ENCODE measurements at regions not wholly inside any gene's neighbourhood (a gene's known extent, or its start where the extent isn't known, plus 50 kb on each side); places are given as distances from the start of the nearest gene placed in this dataset.
"Not testable (repeated sequence)": the region's sequence is repeated elsewhere in the genome, so short reads cannot be mapped to it uniquely, and the experiment has no call there.

DNA sequence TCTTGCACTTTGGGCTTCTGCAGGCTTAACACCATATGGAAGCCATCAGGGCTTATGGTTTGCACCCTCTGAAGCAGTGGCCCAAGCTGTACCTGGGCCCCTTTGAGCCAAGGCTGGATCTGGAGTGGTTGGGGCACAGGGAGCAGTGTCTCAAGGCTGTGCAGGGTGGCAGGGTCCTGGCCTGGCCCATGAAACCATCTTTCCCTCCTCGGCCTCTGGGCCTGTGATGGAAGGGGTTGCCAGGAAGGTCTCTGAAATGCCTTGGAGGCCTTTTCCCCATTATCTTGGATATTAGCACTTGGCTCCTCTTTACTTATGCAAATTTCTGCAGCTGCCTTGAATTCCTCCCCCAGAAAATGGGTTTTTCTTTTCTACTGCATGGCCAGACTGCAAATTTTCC, 134.7 kb upstream of the USP9X start:
- no peak for DNase-seq (ENCODE audit: low spot score)

DNA sequence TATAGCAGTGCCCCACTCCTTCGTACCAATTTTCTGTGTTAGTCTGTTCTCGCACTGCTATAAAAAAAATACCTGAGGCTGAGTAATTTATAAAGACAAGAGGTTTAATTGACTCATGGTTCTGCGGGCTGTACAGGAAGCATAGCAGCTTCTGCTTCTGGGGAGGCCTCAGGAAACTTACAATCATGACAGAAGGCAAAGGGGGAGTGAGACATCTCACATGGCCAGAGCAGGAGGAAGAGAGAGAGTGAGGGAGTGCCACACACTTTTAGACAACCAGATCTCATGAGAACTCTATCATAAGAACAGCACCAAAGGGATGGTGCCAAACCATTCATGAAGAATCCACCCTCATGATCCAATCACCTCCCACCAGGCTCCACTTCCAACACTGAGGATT, 133.8 kb upstream of the USP9X start:
- DNase-seq (ENCODE audit: low spot score): not testable (repeated sequence)

DNA sequence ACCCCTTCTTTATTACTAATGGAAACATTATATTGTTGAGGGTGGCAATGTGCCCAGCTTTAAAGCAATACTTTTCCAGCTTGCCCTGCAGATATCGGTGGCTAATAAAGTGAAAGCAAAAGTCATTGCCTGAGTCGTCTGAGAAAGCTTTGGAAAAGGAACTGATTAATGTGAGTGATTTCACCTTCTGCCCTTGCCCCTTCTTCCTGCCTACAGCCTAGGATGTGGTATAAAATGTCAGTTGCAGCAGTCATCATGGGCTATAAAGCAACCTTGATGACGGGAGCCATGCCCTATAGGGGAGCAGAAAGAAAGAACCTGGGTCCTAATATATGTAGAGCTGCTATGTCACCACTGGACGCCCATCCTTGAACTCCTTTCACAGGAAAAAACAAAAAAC, 132.4 kb upstream of the USP9X start:
- no peak for DNase-seq (ENCODE audit: low spot score)

DNA sequence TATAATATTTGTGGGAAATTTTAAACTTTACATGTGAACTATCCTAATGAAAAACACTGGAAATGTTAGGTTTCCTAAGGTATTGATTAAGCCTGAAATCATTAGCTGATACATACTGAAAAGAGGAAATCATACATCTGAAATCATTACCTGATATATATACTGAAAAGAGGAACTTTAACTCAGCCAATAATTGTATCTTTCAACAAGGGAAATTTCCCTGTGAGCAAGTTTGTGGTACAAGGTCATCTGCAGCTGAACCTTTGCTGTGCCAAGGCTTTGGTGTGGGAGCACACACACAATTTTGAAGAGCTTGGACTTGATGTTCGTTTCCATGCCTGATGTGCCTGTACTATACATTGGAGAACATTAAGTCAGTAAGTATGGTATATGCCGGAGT, 131.9 kb upstream of the USP9X start:
- no peak for DNase-seq (ENCODE audit: low spot score)

DNA sequence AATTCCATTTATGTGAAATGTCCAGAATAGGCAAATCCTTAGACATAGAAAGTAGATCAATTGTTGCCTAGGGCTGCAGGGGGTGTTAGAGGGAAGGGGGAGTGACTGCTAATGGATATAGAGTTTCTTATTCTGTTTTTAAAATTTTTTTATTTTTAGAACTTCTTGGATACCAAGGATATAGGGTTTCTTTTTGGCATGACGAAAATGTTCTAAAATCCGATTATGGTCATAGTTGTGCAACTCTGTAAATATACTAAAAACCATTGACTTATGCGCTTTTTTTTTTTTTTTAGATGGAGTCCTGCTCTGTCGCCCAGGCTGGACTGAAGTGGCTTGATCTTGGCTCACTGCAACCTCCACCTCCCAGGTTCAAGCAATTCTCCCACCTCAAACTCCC, 125.2 kb upstream of the USP9X start:
- DNase-seq (ENCODE audit: low spot score): no peak

DNA sequence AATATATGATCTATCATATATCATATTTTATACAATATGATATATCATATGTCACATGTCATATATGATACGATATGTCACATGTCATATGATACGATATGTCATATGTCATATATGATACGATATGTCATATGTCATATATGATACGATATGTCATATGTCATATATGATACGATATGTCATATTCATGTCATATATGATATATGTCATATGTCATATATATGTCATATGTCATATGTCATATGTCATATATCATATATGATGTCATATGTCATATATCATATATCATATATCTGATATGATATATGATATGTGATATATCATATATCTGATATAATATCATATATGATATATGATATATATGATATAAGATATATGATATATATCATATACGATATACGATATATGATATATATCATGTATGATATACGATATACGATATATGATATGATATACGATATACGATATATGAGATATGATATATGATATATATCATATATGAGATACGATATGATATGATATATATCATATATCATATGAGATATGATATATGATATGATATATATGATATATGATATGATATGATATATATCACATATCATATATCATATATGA, 122.3 kb upstream of the USP9X start:
- DNase-seq (ENCODE audit: low spot score): no peak

DNA sequence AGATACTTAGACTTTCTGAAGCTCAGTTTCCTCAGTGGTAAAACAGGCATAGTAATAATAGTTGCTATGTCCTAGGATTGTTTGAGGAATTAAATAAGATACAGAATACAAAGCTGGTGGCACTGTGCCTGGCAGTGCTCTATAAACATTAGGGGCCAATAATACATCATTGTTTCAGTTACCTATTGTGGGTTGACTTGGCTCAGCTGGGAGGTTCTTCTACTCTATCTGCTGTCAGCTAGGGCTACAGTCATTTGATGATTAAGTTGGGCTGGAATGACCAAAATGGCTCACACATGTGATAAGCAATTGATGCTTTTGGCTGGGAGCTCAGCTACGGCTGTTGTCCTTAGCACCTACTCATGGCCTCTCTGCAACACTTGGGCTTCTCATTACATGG, 121.2 kb upstream of the USP9X start:
- DNase-seq (ENCODE audit: low spot score): no peak

DNA sequence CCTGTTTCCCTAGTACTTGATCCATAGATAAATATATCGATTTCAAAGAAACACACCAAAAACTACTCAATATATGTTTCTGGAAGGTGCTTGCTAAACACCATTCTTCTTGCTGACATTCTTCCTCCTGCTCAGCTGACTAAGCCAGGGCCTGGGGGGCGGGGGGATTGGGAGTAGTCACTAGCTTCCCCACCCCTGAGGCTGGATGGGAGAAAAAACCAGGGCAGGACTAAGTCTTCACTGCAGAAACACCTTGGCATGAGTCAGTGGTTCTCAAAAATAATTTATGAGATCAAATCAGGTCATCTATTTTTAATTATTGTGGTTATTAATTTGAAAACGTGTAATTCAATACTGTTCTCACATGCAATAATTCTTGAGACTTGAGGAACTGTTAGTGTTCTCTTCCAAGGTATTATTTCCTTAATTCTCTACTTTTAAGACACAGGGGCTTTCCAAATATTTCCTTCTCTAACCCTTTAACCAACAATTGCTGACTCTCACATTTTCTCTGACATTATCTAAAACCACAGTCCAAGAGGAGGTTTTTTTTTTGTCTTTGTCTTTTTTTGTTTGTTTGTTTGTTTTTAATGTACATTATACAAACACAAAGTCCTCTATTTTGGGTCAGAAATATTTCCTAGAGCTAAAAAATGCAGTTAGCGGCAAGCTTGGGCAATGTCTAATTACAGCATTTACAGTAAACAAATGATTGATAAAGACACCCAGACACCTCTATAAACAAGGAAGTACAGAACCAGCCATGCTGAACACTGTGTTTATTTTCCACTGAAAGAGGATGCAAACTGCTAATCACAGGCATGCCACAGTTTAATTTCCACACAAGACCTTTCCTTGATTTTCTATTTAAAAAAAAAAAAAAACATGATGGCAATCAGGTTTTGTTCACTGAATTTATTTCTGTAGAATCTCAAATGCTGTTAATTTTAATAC, 120.3 kb upstream of the USP9X start:
- no peak for DNase-seq (ENCODE audit: low spot score)

DNA sequence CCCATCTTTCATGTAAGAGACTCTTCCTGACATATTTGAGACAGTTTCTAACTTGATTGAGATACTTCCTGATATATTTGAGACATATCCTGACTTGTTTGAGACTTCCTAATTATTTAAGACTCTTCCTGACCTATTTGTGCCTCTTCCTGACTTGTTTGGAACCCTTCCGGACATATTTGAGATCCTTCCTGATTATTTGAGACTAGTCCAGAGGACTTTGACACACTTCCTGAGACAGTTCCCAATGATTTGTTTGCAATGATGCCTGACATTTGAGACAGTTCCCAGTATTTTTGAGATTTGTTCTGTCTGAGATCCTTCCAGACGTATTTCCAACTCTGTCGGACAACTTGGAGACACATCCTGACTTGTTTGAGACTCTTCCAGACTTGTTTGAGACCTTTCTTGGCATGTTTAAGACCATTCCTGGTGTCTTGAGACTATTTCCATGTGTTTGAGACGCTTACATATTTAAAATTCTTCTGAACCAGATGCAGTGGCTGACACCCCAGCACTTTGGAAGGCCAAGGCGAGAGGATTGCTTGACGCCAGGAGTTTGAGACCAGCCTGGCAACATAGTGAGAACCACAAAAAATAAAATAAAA, 118.9 kb upstream of the USP9X start:
- DNase-seq (ENCODE audit: low spot score): no peak

DNA sequence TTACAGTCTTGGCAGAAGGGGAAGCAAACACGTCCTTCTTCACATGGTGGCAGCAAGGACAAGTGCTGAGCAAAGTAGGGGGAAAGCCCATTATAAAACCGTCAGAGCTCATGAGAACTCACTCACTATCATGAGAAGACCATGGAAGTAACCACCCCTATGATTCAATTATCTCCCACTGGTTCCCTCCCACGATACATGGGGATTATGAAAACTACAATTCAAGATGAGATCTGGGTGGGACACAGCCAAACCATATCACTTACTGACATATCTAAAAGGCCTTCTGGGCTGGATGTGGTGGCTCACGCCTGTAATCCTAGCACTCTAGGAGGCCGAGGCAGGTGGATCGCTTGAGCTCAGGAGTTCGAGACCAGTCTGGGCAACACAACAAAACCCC, 117.1 kb upstream of the USP9X start:
- no peak for DNase-seq (ENCODE audit: low spot score)

DNA sequence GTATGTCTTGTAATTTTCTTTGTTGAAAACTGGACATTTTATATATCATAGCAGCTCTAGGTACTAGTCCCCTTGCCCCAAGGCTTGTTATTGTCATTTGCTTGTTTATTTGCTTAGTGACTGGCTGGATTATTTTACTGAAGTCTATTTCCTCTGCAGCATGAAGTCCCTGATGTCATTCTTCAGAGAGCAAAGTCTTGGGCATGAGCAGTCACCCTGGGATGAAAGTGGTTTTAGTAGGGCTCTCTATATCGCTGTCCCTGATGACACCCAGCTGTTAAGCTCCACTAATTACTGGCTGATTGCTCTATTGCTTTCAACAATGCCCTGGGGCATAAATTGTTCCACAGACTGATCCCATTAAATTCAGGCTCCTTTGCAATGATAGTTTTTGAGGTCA, 113.5 kb upstream of the USP9X start:
- DNase-seq (ENCODE audit: low spot score): no peak

DNA sequence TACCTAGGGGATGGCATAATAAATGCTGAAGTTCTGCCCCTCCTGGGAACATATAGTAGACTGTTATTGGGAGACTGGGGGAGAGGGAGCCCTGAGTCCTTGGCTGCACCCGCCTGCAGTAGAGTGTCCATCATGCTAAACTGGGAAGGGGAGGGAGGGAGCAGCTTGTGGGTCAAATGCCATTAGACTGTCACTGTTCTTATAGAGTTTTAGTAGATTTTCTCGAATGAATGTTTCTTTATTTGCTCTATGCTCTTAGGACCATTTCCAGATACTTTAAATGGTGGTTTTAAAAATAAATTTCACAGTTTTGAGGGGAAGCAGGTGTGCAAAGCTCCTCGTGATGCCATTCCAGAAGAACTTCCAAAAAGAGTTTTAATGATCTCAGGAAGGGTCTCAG, 111.6 kb upstream of the USP9X start:
- no peak for DNase-seq (ENCODE audit: low spot score)

DNA sequence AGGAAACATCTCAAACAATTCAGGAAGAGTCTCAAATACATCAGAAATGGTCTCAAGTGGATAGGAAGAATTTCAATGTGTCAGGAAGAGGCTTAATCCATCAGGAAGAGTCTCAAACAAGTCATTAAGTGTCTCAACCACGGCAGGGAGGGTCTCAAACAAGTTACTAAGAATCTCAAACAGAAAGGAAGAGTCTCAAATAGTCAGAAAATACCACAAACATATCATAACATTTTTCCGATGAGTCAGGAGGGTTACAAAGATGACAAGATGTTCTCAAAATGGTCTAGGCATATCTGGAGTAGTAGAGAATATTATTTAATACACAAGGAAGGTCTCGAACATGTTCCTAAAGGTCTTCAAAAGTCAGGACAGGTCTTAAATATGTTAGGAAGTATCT, 109.3 kb upstream of the USP9X start:
- DNase-seq (ENCODE audit: low spot score): no peak

DNA sequence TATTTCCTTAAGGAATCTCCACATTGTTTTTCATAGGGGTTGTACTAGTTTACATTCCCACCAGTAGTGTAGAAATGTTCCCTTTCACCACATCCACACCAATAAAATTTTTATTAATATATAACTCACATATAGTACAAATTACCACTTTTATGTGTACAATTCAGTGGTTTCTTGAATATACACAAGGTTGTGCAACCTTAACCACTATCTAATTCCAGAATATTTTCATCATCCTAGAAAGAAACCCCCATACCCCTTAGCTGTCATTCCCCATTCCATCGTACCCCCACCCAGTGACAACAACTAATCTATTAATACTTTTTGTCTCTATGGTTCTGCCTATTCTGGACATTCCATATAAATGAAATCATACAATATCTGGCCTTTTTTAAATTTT, 108.3 kb upstream of the USP9X start:
- no peak for DNase-seq (ENCODE audit: low spot score)

DNA sequence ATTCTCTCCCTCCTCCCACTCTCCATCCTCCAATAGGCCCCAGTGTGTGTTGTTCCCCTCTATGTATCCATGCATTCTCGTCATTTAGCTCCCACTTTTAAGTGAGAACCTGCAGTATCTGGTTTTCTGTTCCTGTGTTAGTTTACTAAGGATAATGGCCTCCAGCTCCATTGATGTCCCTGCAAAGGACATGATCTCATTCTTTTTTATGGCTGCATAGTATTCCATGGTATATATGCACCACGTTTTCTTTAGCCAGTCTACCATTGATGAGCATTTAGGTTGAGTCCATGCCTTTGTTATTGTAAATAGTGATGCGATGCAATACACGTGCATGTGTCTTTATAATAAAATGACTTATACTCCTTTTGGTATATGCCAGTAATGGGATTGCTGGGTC, 100.3 kb upstream of the USP9X start:
- no peak for DNase-seq (ENCODE audit: low spot score)

DNA sequence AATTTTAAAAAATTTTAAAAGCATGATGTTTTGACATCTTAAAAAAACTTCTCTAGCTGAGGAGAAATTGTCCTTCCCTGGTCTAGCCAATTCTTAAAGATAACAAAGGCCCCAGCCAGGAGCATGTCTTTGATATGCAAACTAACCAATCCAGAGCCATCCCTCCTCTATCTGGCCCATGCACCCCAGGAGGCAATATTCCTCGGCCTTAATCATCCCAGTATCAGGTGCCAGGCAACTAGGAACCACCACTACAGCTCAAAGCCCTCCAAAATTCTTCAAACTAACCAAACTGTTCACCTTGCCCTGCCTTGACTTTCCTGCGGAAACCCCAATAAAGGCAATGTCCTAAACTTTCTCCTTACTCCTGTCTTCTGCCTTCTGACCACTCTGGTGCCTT, 97.8 kb upstream of the USP9X start:
- peak; percentile 30 for DNase-seq (ENCODE audit: low spot score)

DNA sequence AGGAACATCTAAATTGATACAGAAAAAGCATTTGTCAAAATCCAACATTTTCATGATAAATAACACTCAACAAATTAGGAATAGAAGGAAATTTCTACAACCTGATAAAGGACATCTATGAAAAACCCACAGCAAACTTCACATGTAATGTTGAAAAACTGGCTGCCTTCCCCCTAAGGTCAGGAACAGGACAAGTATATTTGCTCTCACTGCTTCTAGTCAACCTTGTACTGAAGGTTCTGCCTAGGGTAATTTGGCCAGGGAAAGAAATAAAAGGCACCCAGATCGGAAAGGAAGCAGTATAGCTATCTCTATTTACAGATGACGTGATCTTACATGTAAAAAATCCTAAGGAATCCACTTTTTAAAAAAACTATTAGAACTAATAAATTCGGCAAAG, 97.1 kb upstream of the USP9X start:
- DNase-seq (ENCODE audit: low spot score): no peak

DNA sequence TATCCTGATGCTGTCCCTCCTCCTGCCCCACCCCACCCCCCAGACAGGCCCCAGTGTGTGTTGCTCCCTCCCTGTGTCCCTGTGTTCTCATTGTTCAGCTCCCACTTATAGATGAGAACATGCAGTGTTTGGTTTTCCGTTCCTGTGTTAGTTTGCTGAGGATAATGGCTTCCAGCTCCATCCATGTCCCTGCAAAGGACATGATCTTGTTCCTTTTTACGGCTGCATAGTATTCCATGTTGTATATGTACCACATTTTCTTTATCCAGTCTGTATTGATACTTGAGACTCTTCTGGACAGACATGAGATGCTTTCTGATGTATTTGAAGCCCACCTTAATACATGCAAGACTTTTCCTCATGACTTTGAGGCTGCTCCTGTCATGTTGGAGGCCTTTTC, 91.8 kb upstream of the USP9X start:
- DNase-seq (ENCODE audit: low spot score): not testable (repeated sequence)

DNA sequence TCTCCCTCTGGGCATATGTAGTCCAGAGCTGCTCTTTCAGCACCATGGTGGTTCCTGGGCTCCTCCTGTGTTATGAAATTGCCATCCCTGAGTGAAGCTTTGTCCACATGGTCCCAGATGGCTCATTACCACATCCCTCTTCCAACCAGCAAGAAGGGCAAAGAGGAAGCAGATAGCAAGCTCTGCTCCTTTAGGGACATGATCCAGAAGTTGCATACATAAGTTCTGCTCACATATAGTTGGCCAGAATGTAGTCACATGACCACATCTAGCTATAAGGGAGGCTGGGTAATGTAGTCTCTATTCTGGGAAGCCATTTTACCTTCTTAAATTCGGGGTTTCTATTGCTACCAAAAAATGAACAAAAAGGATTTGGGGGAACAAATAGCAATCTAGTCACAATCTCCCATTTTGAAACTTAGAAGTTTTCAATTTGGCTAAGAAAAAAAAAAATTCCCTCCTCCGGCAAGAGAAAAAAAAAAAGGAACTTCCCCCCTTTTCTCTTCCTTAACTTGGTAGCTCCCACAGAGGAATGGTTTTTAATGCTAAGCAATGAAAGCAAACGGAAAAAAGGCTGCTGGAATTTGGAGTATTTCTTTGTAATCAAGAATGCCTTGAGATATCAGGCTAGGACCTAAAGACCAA, 88.2 kb upstream of the USP9X start:
- DNase-seq (ENCODE audit: low spot score): peak; percentile 46

DNA sequence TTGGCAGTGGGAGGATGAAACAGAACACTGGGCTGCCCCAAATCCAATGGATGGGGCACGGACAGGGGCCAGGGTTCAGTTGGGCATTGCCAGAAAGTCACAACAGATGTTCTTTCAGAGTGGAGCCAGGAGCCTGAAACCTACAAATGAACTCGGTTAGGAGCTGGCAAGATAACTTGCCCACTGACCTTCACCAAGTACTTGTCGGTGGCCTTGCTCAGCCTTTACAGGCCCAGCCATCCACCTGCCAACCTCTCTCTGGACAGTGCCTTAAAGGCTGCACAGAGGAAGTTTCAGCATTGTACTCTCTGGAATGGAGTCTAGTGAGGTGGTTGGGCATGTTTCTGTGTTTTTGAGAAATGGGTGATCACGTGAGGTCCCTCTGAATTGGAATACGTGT, 87.1 kb upstream of the USP9X start:
- DNase-seq (ENCODE audit: low spot score): no peak

DNA sequence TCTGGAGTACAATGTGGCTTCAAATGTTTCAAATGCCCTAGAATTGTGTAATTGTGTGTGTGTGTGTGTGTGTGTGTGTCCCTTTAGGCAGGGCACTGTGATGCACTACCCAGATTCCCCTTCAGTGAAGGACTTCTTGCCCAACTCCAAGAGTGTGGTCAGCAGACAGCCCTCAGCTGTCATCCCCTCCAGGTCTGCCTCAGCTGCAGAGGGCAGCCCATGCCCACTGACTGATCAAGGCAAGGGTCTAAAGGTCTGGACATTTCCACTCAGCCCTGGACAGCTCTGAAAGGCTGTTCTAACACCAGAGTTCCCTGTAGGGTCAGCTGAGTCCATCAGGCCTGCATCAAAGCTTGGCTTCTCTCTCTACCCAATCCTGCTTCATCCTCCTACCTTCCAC, 83.9 kb upstream of the USP9X start:
- DNase-seq (ENCODE audit: low spot score): no peak

DNA sequence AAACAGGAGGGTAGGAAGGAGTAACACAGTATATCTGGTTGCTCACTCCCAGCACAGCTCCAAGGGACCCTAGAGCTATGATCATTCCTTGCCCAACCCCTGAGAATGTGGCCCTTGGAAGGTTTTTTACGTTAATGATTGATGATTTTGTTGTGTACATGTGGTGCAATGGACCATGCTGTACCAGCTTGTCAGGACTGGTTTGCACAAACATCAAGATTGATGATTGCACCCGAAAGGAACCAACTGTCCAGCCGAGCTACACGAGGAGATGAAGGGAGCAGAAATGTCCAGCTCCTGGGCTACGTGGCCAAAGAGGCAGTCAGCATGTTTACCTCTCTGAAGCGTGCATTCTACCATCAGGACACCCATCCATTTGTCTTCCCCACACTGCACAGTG, 83.2 kb upstream of the USP9X start:
- no peak for DNase-seq (ENCODE audit: low spot score)
